Glomerular endothelial cell (primary cell): ENCODE measurements at regions not wholly inside any gene's neighbourhood (a gene's known extent, or its start where the extent isn't known, plus 50 kb on each side); places are given as distances from the start of the nearest gene placed in this dataset.

Experiments used
- DNase-seq: peaks from one replicate; pipeline ENCODE4 v3.0.0-alpha.2; 2011; ENCODE audit warnings: low read depth, low spot score; ENCODE audit errors: extremely low read depth

GRCh38 chr3:64924961-64925360, 237.2 kb upstream of the ADAMTS9 start:
- DNase-seq = no peak

- DNase-seq = no peak
Observed at GRCh38 chr3:64922213-64922612, 234.4 kb upstream of the ADAMTS9 start.

- no peak for DNase-seq
Observed at GRCh38 chr3:64921281-64922065, 233.7 kb upstream of the ADAMTS9 start.

GRCh38 chr3:64919934-64920333, 232.1 kb upstream of the ADAMTS9 start:
- no peak for DNase-seq

GRCh38 chr3:64918989-64919388, 231.2 kb upstream of the ADAMTS9 start:
- no peak for DNase-seq

- DNase-seq = no peak
Observed at GRCh38 chr3:64917914-64918453, 230.2 kb upstream of the ADAMTS9 start.

GRCh38 chr3:64916937-64917336, 229.1 kb upstream of the ADAMTS9 start:
- no peak for DNase-seq

- no peak for DNase-seq
Observed at GRCh38 chr3:64916192-64916798, 228.5 kb upstream of the ADAMTS9 start.

- no peak for DNase-seq
Observed at GRCh38 chr3:64915778-64916177, 228.0 kb upstream of the ADAMTS9 start.

- no peak for DNase-seq
Observed at GRCh38 chr3:64913515-64913914, 225.7 kb upstream of the ADAMTS9 start.

GRCh38 chr3:64911138-64911537, 223.3 kb upstream of the ADAMTS9 start:
- DNase-seq = no peak

GRCh38 chr3:64909757-64910467, 222.1 kb upstream of the ADAMTS9 start:
- DNase-seq = no peak

- DNase-seq = no peak
Observed at GRCh38 chr3:64909011-64909410, 221.2 kb upstream of the ADAMTS9 start.

- no peak for DNase-seq
Observed at GRCh38 chr3:64908251-64908685, 220.5 kb upstream of the ADAMTS9 start.

- no peak for DNase-seq
Observed at GRCh38 chr3:64905906-64906410, 218.2 kb upstream of the ADAMTS9 start.

- no peak for DNase-seq
Observed at GRCh38 chr3:64903006-64903405, 215.2 kb upstream of the ADAMTS9 start.

GRCh38 chr3:64901986-64902516, 214.3 kb upstream of the ADAMTS9 start:
- DNase-seq = no peak

GRCh38 chr3:64901522-64901885, 213.7 kb upstream of the ADAMTS9 start:
- DNase-seq = no peak

GRCh38 chr3:64900617-64901521, 213.1 kb upstream of the ADAMTS9 start:
- DNase-seq = no peak

- no peak for DNase-seq
Observed at GRCh38 chr3:64900156-64900555, 212.4 kb upstream of the ADAMTS9 start.
